Head of caudate nucleus (tissue), 42 donors: ENCODE measurements at regions not wholly inside any gene's neighbourhood (a gene's known extent, or its start where the extent isn't known, plus 50 kb on each side); places are given as distances from the start of the nearest gene placed in this dataset.
"Not testable (repeated sequence)": the region's sequence is repeated elsewhere in the genome, so short reads cannot be mapped to it uniquely, and the experiment has no call there.

ENCODE experiments used
- DNase-seq, 42 donors: peaks; one replicate each; pipeline versions ENCODE4 v3.0.0 to v3.0.0-alpha.2; 2020 to 2021; ENCODE audit warnings: mixed read lengths in 7 of 42
- intact Hi-C: fragments of 100-400 bp; cut with DNase I; formaldehyde crosslinking; loops from one replicate; pipeline ENCODE4 v1.15.0; 2022

DNA sequence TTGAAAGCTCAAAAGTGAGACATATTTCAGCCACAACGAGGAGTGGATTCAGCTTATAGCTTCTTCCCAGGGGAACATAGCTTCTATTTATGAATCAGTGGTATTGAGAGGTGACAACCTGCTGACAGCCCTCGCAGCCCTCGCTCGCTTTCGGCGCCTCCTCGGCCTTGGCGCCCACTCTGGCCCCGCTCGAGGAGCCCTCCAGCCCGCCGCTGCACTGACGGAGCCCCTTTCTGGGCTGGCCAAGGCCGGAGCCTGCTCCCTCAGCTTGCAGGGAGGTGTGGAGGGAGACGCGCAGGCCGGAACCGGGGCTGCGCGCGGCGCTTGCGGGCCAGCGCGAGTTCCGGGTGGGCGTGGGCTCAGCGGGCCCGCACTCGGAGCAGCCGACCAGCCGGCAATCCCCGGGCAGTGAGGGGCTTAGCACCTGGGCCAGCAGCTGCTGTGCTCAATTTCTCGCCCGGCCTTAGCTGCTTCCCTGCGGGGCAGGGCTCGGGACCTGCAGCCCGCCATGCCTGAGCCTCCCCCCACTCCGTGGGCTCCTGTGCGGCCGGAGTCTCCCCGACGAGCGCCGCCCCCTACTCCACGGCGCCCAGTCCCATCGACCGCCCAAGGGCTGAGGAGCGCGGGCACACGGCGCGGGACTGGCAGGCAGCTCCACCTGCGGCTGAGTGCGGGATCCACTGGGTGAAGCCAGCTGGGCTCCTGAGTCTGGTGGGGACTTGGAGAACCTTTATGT, 207.9 kb upstream of the RFX3 start:
- DNase-seq, intact Hi-C loops: not testable (repeated sequence)

DNA sequence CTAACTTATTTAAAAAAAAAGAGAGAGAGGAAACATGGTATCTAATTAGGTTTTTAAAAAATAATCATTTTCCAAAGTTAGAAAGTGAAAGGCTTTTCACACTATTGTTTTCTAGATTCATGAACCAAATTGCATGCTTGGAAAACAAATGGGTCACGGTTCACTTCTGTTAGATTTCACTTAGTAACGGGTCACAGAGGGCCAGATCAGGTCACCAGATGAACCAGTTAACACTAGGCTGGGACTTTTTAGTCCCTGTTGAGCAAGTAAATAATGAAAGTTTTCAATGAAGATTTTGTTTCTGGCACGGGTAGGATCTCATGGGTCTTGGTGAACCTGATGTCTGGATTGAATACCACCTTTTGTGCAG, 207.2 kb upstream of the RFX3 start:
- DNase-seq: no peak
- intact Hi-C loops: no loop called here

DNA sequence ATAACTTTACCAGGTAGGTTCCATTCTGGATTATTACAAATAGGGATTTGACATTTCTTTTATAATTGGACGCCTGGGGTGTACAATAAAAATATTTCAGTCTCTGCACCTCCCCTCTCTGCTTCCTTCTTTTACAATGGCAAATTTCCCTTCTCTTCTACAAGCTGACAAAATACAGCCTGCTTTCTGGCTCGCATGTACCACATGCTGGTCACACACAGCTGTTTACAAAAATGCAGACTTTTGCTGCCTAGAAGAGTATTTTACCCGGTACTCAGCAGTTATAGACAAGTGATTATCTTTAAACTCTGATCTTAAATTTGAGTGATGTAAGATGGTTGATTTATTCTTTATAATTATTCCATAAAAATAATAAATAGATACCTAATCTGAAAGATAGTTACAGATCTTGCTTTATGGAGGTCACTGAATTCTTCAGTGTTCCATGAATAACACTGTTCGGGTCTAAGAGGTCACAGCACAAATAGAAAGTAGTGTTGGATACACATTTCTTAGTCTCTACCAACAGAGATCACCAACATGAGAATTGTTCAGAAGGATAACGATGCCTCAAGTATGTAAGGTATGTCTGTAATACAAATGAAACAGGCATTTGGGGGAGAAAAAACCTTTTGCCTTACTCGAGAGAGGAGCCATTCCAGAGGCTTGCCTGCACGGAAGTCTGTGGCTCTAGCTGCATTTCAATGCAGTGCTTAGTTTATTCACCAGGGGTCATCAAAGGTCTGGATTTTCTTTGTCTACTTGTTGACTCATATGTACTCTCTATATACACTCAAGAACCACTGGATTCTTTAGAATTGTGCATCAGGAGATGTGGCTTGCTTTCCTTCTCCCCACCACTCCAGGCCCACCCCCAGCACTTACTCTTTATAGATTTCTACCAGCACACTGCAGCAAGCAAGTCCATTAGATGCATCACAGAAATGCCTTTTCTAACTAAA, 206.6 kb upstream of the RFX3 start:
- DNase-seq: peak in 31 of 42 donors; percentile 3 to 85 (median 57)
- intact Hi-C loops: no loop called here

DNA sequence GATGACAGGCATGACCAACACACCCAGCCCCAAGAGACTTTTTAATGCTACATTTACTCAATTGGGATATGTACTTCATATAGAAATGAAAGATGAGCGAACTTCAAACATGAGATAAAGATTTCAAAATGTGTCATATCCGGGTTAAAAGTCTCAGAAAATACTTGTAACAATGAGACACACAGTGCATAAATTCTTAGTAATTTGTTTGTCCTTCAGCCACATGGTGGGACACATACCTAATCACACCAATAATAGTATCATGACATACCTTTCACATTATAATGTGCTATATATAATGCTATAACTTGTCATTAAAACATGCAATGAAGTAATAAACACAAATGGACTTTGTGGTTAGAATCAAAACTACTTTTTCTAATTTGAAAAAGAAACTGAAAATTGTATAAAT, 204.7 kb upstream of the RFX3 start:
- intact Hi-C loops: no loop called here
- DNase-seq: no peak

DNA sequence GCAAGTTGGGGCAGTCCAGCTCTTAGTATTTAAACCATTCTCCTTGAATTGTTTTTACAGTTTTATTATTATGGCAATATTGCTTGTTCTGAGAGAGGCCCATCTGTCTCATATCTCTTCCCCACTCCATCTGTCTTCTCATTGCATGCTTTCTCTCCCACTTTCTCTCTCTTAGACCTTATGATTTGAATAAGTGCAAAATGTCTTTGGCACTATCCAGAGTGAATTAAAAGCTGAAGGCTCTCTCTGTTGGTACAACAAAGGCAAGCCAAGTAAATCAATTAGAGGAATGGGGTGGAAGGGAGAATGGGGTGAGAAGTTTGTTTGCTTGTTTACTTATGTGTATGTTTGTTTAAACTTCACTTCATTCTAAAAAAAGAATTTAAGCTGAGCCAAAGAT, 195.3 kb upstream of the RFX3 start:
- DNase-seq: no peak
- intact Hi-C loops: loop anchor here (10.0 kb wide), 1 partner anchor 624 kb away; no protein-coding TSS in a partner anchor

DNA sequence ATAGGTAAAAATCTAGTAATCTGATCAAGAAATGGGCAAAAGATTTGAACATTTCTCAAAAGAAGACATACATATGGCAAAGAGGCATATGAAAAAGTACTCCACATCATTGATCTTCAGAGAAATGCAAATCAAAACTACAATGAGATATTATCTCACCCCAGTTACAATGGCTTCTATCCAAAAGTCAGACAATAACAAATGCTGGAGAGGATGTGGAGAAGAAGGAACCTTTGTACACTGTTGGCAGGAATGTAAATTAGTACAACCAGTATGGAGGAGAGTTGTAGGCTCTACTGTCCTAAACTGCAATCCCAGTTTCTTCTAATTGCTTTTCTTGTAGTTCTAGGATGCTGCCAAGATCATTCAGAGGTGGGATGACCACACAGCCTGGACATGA, 193.5 kb upstream of the RFX3 start:
- peak in 1 of 42 donors; percentile 12 for DNase-seq
- intact Hi-C loops: no loop called here

DNA sequence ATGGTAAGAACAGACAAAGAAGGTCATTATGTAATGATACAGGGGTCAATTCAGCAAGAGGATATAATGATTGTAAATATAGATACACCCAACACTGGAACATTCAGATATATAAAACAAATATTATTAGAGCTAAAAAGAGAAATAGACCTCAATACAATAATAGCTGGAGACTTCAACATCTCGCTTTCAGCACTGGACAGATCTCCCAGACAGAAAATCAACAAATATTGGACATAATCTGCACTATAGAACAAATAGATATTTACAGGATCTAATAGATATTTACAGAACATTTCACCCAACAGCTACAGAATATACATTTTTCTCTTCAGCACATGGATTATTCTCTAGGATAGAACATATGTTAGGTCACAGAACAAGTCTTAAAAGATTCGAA, 190.6 kb upstream of the RFX3 start:
- DNase-seq: no peak
- intact Hi-C loops: no loop called here

DNA sequence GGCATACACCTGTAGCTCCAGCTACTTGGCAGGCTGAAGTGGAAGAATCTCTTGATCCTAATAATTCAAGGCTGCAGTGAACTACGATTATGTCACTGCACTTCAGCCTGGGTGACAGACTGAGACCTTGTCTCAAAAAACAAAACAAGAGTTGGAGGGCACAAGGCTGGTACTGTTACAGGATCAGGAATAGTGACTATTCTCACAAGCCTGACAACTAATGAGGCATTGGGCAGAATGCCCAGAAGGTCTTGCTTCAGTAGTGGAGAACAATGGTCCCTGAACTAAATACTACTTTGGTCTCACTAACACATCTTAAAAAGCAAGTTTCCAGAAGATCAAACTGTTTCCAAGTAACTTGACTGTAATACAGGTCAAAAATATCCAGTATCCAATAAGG, 182.9 kb upstream of the RFX3 start:
- DNase-seq: peak in 22 of 42 donors; percentile 13 to 82 (median 38)
- intact Hi-C loops: no loop called here

DNA sequence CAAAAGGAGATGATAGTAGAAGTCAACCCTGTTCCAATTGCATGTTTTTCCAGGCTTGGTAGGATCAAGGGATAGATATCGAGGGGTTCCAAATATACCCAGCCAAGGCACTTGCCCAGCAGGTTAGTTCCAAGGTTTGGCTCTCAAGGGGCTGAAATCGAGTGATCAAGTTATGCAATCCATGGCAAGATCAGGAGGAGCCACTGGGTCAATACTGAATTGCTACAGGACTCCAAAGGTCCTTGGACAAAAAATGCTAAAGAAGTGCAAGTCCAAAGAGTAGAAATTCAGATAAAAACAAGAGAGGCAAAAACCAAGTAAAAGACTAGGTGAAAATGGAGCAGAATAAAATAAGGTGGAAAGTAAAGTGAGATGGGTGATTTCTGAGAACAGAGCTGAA, 179.1 kb upstream of the RFX3 start:
- no peak for DNase-seq
- intact Hi-C loops: no loop called here

DNA sequence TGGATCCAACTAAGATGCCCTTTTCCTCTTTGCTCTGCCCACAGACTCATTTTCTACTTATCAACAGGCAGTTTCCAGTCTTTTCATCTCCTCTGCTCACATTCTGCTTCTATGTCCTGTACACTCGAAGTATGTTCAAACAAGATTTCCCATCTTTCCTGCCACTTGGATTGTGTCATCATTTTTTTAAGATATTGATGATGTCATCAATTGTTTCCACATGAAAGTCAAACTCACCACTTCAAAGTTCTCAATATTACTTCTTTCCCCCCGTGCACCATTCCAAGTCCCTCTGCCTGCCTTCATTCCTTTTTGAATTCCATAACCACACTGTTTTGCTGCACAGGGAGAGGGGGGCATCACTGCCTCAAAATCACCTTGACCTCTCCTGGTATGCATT, 175.0 kb upstream of the RFX3 start:
- no peak for DNase-seq
- intact Hi-C loops: no loop called here

DNA sequence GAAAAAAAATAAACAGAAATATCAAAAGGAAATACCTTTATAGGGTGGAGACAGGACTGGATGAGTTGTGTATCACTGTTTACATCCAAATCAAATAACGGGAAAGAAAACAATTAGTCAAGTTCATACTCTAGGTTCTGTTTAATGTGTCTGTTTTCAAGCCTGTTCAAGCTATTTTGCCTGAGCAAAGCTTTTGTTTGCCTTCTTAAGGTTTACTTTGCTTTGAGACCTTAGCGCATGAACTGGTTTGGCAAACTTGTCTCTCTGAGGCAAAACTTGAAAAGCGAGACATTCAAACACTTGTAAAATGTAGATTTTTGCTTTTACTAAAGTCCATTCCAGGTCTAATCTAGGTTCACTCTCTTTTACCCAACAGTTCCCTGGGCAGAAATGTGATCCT, 174.1 kb upstream of the RFX3 start:
- intact Hi-C loops: no loop called here
- no peak for DNase-seq

DNA sequence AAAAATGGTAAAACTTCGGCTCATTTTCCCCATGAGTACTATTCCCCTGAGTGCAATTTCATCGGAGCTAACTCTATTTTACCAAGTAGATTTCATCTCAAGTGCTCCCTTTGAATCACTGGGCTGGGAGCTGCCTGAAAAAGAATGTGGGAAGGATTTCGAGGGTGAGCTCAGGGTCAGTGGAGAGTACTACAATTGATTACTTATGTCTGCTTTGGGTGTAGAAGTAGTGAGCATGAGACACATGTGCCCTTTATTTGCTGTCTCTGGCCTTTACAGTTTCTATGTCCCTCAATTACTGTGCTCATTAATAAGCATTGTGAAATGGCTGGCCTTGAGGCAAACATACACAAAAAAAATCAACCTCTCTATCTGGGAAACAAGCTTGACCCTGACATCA, 172.7 kb upstream of the RFX3 start:
- DNase-seq: no peak
- intact Hi-C loops: no loop called here

DNA sequence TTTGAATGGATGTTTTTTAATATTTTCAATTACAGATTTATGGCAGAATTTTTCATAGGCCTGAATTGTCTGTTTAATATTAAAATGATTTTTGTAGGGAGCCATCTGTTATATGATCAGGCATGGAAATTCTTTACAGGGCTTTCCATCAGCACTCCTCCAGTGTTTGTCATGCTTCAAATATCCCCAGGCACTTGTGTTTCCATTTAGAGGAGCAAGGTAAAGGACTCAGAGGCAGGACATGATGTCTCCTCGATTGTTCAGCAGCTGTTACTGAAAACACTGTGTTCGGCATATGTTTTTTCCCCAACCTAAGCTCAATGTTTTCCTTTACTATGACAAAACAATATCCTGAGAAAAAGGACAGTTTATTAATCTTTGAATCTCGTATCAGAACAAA, 172.3 kb upstream of the RFX3 start:
- intact Hi-C loops: no loop called here
- DNase-seq: no peak

DNA sequence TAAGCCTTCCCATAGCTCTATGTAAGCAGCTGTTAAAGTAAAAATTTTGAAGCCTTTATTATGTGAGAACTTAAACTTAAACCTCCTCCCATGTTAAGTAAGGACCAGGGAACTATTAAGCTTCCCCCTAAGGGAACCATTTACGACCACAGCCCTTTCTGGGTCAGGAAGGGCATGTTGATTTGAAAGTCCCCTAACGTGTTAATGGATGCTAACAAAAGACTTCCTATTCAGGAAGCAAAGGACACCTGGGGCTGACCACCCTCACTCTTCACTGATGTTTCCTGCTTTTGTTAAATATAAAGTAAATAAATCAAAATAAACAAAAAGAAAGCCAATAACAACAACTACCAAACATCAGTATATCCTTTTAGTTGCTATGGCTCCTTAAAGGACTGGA, 170.6 kb upstream of the RFX3 start:
- intact Hi-C loops: no loop called here
- no peak for DNase-seq

DNA sequence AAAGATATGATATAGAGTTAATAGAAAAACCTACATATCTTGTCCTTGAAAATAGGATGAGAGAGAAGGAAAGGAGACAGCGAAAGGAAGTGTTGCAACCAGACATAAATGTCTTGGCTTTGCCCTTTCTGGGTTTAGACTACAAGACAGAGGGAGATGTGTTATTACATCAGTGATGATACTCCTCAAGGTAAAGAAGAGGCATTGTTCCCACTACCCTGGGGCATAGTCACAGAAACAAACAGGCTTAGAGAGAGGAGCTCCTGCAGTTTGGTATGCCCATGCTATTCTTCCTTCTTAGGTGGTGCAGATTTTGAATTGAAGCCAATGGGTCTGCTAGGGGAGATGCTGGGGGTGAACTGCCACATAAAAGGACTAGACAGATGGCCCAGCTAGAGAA, 166.8 kb upstream of the RFX3 start:
- no peak for DNase-seq
- intact Hi-C loops: no loop called here

DNA sequence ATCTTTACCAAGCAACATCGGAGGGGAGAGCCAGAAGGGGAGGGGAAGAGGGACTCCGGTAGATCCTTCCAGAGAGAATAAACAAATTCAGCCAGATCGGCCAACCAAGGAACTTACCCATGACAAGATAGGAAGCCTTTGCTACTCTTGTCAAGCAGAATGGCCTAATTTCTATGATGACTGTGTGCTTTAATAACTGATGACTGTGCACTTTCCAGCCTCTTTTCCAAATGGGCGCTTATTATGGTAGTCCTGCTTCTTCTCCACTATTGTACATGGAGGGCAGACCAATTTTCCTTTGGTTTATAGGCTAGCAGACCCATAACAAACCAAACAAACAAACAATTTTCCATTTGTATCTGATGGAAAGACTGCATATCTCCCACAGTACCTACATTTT, 163.8 kb upstream of the RFX3 start:
- intact Hi-C loops: no loop called here
- no peak for DNase-seq

DNA sequence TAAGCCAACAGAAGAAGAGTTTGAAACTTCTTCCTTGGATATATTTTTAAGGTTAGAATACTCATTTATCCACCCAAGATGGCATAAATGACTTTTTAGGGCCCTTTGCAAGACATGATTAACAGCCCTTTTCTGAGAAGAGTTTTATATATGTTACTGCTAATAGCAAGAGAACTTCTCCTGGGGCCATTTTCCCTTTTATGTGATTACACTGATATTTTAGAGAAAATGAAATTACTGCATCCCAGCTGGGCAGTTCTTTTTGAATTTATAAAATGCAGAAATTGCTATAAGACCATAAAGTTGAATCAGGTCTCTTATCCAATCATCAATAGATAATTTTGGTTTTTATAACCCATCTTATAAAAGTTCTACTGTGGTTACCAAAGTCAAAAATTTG, 161.3 kb upstream of the RFX3 start:
- intact Hi-C loops: no loop called here
- no peak for DNase-seq

DNA sequence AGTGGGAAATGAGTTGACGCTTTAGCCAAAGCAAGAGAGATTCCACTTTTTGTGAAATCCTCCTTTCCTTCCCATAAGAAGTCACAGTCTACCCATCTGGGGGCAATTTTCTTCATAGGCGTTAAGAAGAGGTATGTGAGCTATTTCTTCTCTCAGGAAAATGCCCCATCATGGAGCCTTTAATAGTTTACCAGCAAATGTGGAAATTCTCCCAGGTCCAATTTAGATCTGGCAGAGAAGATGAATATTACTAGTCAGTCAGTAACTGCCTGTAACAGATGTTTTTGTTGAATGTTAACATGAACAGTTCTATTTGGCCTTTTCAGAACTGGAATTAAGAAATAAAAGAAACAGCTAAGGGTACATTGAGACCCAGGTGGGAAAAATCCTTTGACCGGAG, 156.4 kb upstream of the RFX3 start:
- intact Hi-C loops: no loop called here
- no peak for DNase-seq

DNA sequence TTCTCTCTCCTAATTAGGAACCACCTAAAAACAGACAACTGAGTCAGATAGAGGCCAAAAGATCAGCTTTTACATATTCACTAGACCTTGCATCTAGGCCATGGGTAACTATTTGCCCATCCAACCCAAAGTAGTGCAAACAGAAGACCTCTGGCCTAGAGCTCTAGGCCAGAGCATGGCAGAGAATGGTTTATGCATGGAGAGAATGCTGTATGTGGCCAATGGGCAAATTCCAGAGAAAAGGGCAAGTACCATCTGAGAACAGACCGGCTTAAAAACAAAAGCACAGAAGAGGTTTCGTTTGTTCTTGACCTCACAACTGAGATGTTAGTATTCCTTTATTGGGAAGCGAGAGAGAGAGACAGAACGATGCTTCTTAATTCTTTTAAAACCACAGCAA, 151.7 kb upstream of the RFX3 start:
- intact Hi-C loops: no loop called here
- DNase-seq: no peak

DNA sequence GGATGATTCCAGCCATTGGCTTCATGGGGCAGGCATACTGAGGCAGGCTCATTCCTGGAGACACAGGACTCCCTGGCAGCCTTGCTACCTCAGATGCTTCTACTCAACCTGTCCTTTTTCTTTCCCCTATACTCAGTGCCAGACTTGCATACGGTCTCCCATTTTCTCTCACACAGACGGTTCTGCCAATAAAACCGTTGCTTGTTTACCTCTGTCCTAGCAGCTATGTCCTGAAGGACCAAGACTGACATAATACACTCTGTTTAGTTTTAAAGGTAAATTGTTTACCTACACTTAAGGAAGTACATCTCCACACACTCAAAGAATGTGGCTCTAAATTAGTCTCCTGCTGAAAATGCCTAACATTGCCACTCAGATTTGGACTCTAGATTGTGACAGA, 151.0 kb upstream of the RFX3 start:
- intact Hi-C loops: no loop called here

DNA sequence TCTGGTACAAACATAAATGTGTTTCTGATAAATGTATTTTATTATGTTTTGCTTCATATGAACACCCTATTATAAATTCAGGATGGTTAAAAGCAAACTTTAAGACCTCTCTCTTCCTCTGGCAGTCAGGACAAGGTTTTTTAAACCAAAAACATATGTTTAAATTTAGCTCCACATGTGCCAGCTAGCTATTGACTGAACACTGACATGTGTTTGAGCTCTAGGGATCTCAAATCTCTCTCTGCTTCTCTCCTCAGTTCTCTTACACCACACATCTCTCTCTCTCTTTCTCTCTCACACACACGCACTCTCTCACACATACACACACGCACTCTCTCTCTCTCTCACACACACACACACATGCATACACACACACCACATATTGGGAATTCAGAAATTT, 150.1 kb upstream of the RFX3 start:
- intact Hi-C loops: no loop called here
- DNase-seq: no peak

More for the DNA sequence above, 151.0 kb upstream of the RFX3 start:
- DNase-seq: no peak
